GM23338 (cell line): ENCODE measurements at regions not wholly inside any gene's neighbourhood (a gene's known extent, or its start where the extent isn't known, plus 50 kb on each side); places are given as distances from the start of the nearest gene placed in this dataset.

Source experiments
- ATAC-seq: fragments of 200-7000 bp; cut with Tn5 transposase; 3 replicates; pipeline ENCODE4 v1.9.1; 2020
- DNase-seq: peaks from one replicate; pipeline ENCODE4 v3.0.0-alpha.2; 2015; ENCODE audit warnings: low spot score
- H2AFZ ChIP-seq: fragments of 200-600 bp; sonication (generic); 2 replicates; pipeline ENCODE4 v1.8.0; 2016; ENCODE audit warnings: antibody characterized with exemption, mild to moderate bottlenecking, moderate library complexity
- H3F3A ChIP-seq: fragments of 200-600 bp; sonication (generic); replicated peaks from 2 replicates; pipeline ENCODE4 v1.8.0; 2017; ENCODE audit warnings: antibody characterized with exemption, mixed run types, low read depth
- H3K27ac ChIP-seq: fragments of 200-600 bp; sonication (generic); 2 replicates; pipeline ENCODE4 v1.6.1; 2016; ENCODE audit warnings: low read depth
- H3K27me3 ChIP-seq: fragments of 200-600 bp; sonication (generic); 2 replicates; pipeline ENCODE4 v1.8.0; 2016; ENCODE audit warnings: mild to moderate bottlenecking, mixed run types, moderate library complexity; ENCODE audit not compliant: insufficient read depth
- H3K36me3 ChIP-seq: fragments of 200-600 bp; sonication (generic); 2 replicates; pipeline ENCODE4 v1.8.0; 2016; ENCODE audit warnings: mild to moderate bottlenecking; ENCODE audit not compliant: insufficient read depth
- H3K4me1 ChIP-seq: fragments of 200-600 bp; sonication (generic); 2 replicates; pipeline ENCODE4 v1.8.0; 2016; ENCODE audit warnings: mild to moderate bottlenecking, moderate library complexity; ENCODE audit not compliant: insufficient read depth
- H3K4me2 ChIP-seq: fragments of 200-600 bp; sonication (generic); 2 replicates; pipeline ENCODE4 v1.7.1; 2017; ENCODE audit warnings: mixed run types
- H3K4me3 ChIP-seq: fragments of 200-600 bp; sonication (generic); 2 replicates; pipeline ENCODE4 v1.6.1; 2016; ENCODE audit warnings: mixed run types
- H3K79me2 ChIP-seq: fragments of 200-600 bp; sonication (generic); replicated peaks from 2 replicates; pipeline ENCODE4 v1.8.0; 2017; ENCODE audit warnings: mild to moderate bottlenecking; ENCODE audit not compliant: insufficient read depth
- H3K9me2 ChIP-seq: fragments of 200-600 bp; sonication (generic); 2 replicates; pipeline ENCODE4 v1.8.0; 2017; ENCODE audit not compliant: insufficient read depth
- H4K20me1 ChIP-seq: fragments of 200-600 bp; sonication (generic); replicated peaks from 2 replicates; pipeline ENCODE4 v1.8.0; 2017; ENCODE audit warnings: mild to moderate bottlenecking; ENCODE audit not compliant: insufficient read depth
- H3K27ac Mint-ChIP-seq: 2 replicates; pipeline ENCODE4 v1.8.0; 2020; ENCODE audit warnings: inconsistent platforms, mild to moderate bottlenecking, moderate library complexity, mixed read lengths
- H3K27me3 Mint-ChIP-seq: 3 replicates; pipeline ENCODE4 v1.8.0; 2022; ENCODE audit warnings: low read depth, mild to moderate bottlenecking, moderate library complexity, mixed read lengths, inconsistent platforms; ENCODE audit not compliant: insufficient read depth, poor library complexity
- H3K36me3 Mint-ChIP-seq: 3 replicates; pipeline ENCODE4 v1.8.0; 2021; ENCODE audit warnings: low read depth, mild to moderate bottlenecking, inconsistent platforms, moderate library complexity, mixed read lengths
- H3K4me1 Mint-ChIP-seq: 3 replicates; pipeline ENCODE4 v1.8.0; 2020; ENCODE audit warnings: mild to moderate bottlenecking, inconsistent platforms, mixed read lengths
- H3K4me3 Mint-ChIP-seq: 3 replicates; pipeline ENCODE4 v1.8.0; 2021; ENCODE audit warnings: moderate library complexity, mild to moderate bottlenecking, inconsistent platforms, mixed read lengths
- H3K9me3 Mint-ChIP-seq: 3 replicates; pipeline ENCODE4 v1.8.0; 2020; ENCODE audit warnings: moderate library complexity, mild to moderate bottlenecking, inconsistent platforms, mixed read lengths
- POLR2AphosphoS5 ChIP-seq: IDR thresholded peaks from 2 replicates; pipeline ENCODE4 v1.6.1; 2016; ENCODE audit warnings: antibody characterized with exemption, low read depth
- REST ChIP-seq: IDR thresholded peaks from one replicate; pipeline ENCODE4 v1.6.1; 2018; ENCODE audit warnings: antibody characterized with exemption; ENCODE audit not compliant: unreplicated experiment
- STAT1 ChIP-seq: IDR thresholded peaks from one replicate; pipeline ENCODE4 v1.6.1; 2016; ENCODE audit warnings: antibody characterized with exemption; ENCODE audit not compliant: unreplicated experiment
- ZNF114 ChIP-seq: fragments of 250-450 bp; sonication (Bioruptor Pico); IDR thresholded peaks from 2 replicates; pipeline ENCODE4 v1.5.0; 2020; ENCODE audit warnings: mild to moderate bottlenecking, moderate library complexity
- ZNF331 ChIP-seq: fragments of 250-450 bp; sonication (Bioruptor Pico); IDR thresholded peaks from 2 replicates; pipeline ENCODE4 v1.5.0; 2020; ENCODE audit warnings: low read depth, mild to moderate bottlenecking, moderate library complexity
- ZNF462 ChIP-seq: fragments of 250-450 bp; sonication (Bioruptor Pico); IDR thresholded peaks from 2 replicates; pipeline ENCODE4 v1.5.0; 2020; ENCODE audit warnings: mild to moderate bottlenecking, moderate library complexity
- TF ChIP-seq, protein P1 (sequence below), 2 experiments: fragments of 200-600 bp in 1 of 2; sonication (generic) in 1 of 2; conservative IDR thresholded peaks; 2 replicates each; pipeline versions ENCODE4 v1.5.1 to v1.6.1; 2016 to 2017; ENCODE audit warnings: antibody characterized with exemption in 2 of 2, low read depth in 2 of 2, mild to moderate bottlenecking in 2 of 2, moderate library complexity in 1 of 2

DNA sequence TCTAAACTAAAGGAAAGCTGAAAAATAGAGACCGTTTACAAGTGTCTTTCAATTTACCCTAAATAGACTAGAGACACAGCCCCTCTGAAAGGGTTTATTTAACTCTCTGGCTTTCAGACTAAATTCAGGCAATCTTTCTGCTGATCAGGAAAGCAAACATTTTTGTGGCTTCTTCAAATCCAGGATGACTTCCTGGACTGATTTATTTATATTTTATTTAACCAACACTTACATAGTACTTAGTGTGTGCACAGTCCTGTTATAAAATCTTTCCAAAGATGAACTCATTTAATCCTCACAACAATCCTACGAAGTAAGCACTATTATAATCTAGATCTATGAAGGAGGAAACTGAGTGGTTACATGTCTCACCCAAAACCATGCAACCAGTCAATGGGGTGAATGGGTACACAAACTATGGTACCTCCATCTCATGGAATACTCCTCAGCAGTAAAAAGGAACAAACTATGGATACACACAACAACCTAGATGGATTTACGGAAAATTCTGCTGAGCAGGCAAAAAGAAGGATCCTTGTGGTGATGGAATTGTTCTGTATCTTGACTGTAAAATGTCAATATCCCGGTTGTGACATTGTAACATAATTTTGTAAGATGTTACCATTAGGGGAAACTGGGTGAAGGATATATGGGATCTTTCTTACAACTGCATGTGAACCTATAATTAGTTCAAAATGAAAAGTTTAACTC is 64.1 kb upstream of the MAMLD1 start (continued):
- TF ChIP-seq, protein P1, sequence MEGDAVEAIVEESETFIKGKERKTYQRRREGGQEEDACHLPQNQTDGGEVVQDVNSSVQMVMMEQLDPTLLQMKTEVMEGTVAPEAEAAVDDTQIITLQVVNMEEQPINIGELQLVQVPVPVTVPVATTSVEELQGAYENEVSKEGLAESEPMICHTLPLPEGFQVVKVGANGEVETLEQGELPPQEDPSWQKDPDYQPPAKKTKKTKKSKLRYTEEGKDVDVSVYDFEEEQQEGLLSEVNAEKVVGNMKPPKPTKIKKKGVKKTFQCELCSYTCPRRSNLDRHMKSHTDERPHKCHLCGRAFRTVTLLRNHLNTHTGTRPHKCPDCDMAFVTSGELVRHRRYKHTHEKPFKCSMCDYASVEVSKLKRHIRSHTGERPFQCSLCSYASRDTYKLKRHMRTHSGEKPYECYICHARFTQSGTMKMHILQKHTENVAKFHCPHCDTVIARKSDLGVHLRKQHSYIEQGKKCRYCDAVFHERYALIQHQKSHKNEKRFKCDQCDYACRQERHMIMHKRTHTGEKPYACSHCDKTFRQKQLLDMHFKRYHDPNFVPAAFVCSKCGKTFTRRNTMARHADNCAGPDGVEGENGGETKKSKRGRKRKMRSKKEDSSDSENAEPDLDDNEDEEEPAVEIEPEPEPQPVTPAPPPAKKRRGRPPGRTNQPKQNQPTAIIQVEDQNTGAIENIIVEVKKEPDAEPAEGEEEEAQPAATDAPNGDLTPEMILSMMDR (conservative IDR thresholded peaks at IDR 0.05; ENCODE audit: low read depth in 2 of 2) = no peak
- TF ChIP-seq ZNF462 (CRISPR knock-in tag) (no peak), POLR2AphosphoS5 (no peak), ZNF114 (CRISPR knock-in tag) (no peak), STAT1 (no peak)

- H3K27ac Mint-ChIP-seq = no peak overlapping the region
- H3K27me3 ChIP-seq = no peaks in the 10 kb centered on the region
- no peaks in the 10 kb centered on the region for H3K36me3 ChIP-seq
- no peaks in the 10 kb centered on the region for H3K9me3 Mint-ChIP-seq
- ATAC-seq = no peak
- H4K20me1 ChIP-seq = no peaks in the 10 kb centered on the region
- H3K79me2 ChIP-seq = no peaks in the 10 kb centered on the region
- no peak overlapping the region for H3K27ac ChIP-seq
- H3K4me2 ChIP-seq = no peak overlapping the region
- no peak overlapping the region for H3K4me3 ChIP-seq
- no peak overlapping the region for H2AFZ ChIP-seq
- H3K4me1 ChIP-seq = no peaks in the 10 kb centered on the region
- no peaks in the 10 kb centered on the region for H3K9me2 ChIP-seq
- H3K4me1 Mint-ChIP-seq = peaks cover 7% of the 10 kb centered on the region; the same call in 2 of the 3 replicates
- no peaks in the 10 kb centered on the region for H3F3A ChIP-seq
- no peaks in the 10 kb centered on the region for H3K27me3 Mint-ChIP-seq
- no peaks in the 10 kb centered on the region for H3K36me3 Mint-ChIP-seq
- no peak for DNase-seq
- no peak overlapping the region for H3K4me3 Mint-ChIP-seq
- TF ChIP-seq ZNF331 (CRISPR knock-in tag) (no peak), ZNF114 (CRISPR knock-in tag) (no peak), REST (no peak)
These were observed 63.5 kb upstream of the MAMLD1 start for GRCh38 chrX:150299579-150299978.
